A673 (cell line): ENCODE measurements at regions not wholly inside any gene's neighbourhood (a gene's known extent, or its start where the extent isn't known, plus 50 kb on each side); places are given as distances from the start of the nearest gene placed in this dataset.

Experiments used
- CTCF ChIP-seq: fragments of 300-800, 200-600 bp; sonication (generic); conservative IDR thresholded peaks from 2 replicates; pipeline ENCODE4 v1.5.1; 2017; ENCODE audit warnings: low read depth, mild to moderate bottlenecking, antibody characterized with exemption, low read length, moderate library complexity, mixed read lengths
- EZH2 ChIP-seq: fragments of 200-600 bp; sonication (generic); IDR thresholded peaks from 2 replicates; pipeline ENCODE4 v1.6.1; 2017; ENCODE audit warnings: borderline replicate concordance, low read depth, mild to moderate bottlenecking, mixed read lengths, antibody characterized with exemption, low read length; ENCODE audit not compliant: poor library complexity, severe bottlenecking

GRCh38 chr6:1208876-1209275 is 103.0 kb upstream of the FOXQ1 start:
- no peak for TF ChIP-seq CTCF
- TF ChIP-seq EZH2, result no peak
